HG03432 (cell line): ENCODE measurements at regions not wholly inside any gene's neighbourhood (a gene's known extent, or its start where the extent isn't known, plus 50 kb on each side); places are given as distances from the start of the nearest gene placed in this dataset.

ENCODE experiments used
- ATAC-seq: cut with Tn5 transposase; IDR thresholded peaks from one replicate; pipeline ENCODE4 v1.9.1; 2021; ENCODE audit warnings: mild to moderate bottlenecking, moderate library complexity; ENCODE audit not compliant: unreplicated experiment

DNA sequence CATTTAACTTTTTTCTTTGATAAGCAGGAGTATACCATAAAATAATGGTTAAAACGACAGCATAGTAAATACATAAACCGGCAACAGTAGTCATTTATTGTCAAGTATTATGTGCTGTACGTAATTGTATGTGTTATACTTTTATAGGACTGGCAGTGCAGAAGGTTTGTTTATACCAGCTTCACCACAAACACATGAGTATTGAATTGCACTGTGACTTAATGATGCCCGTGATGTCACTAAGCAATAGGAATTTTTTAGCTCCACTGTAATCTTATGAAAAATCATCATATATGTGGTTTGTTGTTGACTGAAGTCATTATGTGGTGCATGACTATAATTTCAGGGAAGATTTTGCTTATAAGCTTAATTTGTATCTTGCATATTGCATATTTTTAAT is 424.6 kb downstream of the PABPC4L start:
- ATAC-seq = no peak

GRCh38 chr4:133776503-133776902 is 425.1 kb downstream of the PABPC4L start:
- no peak for ATAC-seq

DNA sequence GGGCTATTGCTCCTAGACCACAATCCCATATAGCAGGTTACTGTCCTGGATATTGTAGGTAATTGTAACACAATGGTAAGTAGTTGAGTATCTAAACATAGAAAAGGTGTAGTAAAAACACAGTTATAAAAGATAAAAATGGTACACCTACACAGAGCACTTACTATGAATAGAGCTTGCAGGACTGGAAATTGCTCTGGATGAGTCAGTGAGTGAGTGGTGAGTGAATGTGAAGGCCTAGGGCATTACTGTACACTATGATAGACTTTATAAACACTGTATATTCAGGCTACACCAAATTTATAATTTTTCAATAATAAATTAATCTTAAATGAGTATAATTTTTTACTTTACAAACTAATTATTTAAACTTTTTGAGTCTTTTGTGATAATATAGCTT is 425.7 kb downstream of the PABPC4L start:
- no peak for ATAC-seq

- no peak for ATAC-seq
Observed at GRCh38 chr4:133775469-133775868, 426.1 kb downstream of the PABPC4L start.

DNA sequence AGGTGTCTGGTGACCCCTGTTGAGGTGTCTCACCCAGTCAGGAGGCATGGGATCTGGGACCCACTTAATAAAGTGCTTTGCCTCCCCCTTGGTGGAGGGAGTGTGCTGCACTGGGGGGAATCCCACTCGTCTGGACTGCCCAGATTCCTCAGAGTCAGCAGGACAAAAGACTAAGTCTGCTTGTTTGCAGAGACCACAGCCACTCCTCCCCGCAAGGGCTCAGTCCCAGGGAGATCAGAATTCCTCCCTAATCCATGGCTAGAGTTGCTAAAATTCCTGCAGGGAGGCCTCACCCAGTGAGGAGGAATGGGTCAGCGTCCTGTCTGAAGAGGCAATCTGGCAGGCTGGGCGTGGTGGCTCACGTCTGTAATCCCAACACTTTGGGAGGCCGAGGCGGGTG is 442.2 kb downstream of the PABPC4L start:
- ATAC-seq = no peak

GRCh38 chr4:133741766-133742165 is 459.8 kb downstream of the PABPC4L start:
- no peak for ATAC-seq

- ATAC-seq = no peak
Observed at GRCh38 chr4:133720001-133720400, 481.6 kb downstream of the PABPC4L start.

- ATAC-seq = no peak
Observed at GRCh38 chr4:133719098-133719497, 482.5 kb downstream of the PABPC4L start.

DNA sequence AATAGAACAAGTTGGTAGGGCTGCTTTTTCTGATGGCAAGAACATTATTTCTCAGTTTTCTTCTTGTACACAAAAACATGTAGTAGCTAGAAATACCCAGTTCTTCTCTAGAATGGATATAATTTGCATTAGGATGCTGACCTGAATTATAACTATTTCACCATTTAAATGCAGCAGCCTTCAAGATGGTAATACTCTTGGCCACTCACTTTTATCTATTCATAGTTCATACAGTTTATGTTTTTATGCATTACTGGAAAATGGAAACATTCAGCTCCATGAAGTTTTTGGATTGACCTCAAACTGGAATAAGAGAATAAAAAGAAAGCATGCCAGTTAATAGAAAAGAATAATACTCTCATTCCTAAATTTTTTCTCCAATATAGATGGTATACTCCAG is 487.4 kb downstream of the PABPC4L start:
- no peak for ATAC-seq

GRCh38 chr4:133713340-133713739 is 488.2 kb downstream of the PABPC4L start:
- no peak for ATAC-seq

GRCh38 chr4:133711817-133712216 is 489.8 kb downstream of the PABPC4L start:
- ATAC-seq = no peak

DNA sequence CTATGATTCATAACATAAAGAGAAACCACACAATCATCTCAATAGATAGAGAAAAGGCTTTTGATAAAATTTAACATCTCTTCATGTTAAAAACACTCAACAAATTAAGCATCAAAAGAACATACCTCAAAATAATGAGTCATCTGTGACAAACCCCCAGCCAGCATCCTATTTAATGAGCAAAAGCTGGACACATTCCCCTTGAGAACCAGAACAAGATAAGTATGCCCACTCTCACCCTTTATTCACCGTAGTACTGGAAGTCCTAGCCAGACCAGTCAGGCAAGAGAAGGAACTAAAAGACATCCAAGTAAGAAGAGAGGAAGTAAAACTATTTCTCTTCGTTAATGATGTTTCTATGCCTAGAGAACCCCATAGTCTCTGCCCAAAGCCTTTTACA is 507.2 kb downstream of the PABPC4L start:
- ATAC-seq = no peak

DNA sequence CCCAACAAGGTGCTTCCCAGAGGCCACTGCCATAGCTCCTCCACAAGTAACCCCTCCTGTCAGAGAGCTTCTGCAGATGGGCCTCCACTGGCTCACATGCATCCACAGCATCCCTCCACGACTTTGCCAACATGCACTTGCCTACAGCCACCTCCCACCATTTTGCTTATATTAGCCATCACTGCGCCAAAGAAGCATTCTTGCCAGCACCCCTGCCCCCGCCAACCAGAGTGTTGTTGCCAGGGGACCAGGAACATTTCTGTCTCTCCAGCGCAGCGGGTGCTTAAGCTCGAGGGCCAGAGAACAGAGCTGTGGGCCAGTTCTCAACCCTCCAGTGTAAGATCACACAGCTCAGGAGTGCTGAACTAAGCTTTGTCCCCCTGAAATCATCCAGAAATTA is 517.6 kb downstream of the PABPC4L start:
- no peak for ATAC-seq

- no peak for ATAC-seq
Observed at GRCh38 chr4:133668061-133668851, 519.2 kb downstream of the PCDH10 start.

GRCh38 chr4:133647206-133647605 is 498.1 kb downstream of the PCDH10 start:
- ATAC-seq = no peak

GRCh38 chr4:133641191-133641590 is 492.1 kb downstream of the PCDH10 start:
- no peak for ATAC-seq

- no peak for ATAC-seq
Observed at GRCh38 chr4:133638751-133639150, 489.7 kb downstream of the PCDH10 start.

DNA sequence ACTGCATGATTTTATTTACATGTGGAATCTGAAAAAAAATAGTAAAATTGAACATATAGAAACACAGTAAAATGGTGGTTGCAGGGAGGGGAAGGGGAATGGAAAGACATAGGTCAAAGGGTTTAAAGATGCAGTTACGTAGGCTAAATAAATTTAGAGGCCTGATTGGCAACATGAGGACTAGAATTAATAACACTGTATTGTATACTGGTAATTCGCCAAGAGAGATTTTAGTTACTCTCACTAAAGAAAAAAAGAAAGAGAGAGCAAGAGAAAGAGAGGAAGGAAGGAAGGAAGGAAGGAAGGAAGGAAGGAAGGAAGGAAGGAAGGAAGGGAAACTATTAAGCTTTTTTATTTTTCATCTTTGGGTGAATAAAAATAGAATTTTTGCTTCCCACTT is 488.1 kb downstream of the PCDH10 start:
- ATAC-seq = no peak

DNA sequence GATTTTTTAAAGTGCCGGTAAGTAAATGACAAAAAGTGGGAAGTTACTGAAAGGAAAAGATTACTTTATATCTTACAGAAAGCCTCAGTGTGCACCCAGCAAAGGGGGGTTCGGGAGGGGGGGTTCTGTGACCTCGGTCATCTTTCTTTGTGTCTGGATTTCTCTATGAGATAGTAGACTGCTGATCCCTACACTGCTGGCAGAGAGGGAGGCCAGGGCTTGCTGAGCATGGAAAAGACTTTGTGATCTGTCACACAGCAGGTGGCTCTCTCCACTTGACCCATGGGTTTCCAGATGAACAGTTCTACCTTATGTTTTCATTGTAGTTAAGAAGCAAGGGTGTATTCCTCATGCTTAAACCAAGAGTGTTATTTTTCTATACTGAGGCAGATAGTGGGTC is 475.6 kb downstream of the PCDH10 start:
- ATAC-seq = no peak

DNA sequence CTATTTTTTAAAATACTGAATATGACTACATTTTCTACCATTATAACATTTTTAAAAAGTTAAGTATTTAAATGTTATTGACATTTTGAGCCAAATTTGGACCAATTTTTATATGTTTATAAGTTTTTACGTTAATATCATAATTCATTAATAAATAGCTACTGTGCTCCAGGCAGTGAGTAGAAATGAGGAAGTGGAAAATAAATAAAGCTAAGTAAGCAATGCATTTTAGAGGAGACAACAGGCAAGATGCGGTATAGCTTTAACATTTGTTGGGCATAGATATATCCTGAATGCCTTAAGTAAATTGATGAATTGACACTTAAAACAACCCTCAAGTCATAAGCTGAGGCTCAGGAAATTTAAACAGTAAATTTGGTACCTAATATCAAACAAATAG is 474.8 kb downstream of the PCDH10 start:
- no peak for ATAC-seq

DNA sequence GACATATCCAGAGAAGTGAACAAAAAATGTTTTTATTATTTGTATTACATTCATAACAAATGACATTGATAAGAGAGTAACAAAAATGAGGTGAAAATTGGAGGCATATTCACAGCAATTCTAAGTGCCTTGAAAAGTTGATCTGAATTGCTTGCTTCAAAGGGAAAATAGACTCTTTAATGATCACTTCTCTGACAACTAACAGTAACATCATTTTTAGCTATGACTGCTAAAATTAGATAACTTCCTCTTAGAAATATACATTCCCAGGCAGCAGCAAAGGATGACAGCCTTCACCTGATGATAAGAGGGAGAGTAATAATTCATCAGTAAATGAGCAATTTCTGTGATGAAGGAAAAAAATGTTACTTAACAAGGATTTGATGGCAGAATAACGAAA is 472.5 kb downstream of the PCDH10 start:
- ATAC-seq = no peak

DNA sequence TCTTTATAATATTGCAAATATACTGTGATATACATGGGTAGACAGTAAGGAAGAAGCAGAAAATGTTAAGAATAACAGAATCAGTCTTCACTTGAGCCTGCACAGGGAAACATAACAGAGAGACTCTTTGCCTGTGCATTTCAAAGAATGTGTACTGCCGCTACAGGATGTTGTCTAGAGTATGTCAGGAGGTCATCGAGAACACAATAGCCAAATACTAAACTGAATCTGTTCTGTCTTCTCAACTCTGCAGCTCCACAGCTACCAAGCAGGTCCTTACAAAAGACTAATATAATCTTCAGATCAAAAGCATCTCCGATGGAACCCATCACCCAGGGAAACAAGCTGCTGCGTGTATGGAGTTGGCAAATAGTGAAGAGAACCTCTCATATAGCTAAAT is 471.5 kb downstream of the PCDH10 start:
- ATAC-seq = no peak

DNA sequence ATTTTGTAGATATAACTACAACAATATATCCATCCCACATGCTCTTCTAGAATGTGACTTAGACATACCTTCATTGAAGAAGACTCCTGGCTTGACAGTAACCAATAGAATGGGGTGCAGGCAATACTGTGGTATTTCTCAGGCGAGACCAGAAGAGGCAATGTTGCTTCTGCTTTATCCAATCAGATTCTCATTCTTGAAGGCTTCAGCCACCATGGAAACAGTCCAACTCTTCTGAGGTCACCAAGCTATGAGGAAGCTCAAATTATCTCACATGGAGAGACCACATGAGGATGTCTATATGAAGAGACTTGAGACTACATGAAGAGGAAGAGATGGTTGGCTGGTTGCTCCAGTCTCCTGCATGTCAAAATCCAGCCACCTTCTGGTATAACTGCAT is 469.9 kb downstream of the PCDH10 start:
- ATAC-seq = no peak
